ENCODE measurements at regions not wholly inside any gene's neighbourhood (a gene's known extent, or its start where the extent isn't known, plus 50 kb on each side); places are given as distances from the start of the nearest gene placed in this dataset.

- no peaks in the 10 kb centered on the region for H3K4me1 Mint-ChIP-seq (ENCODE audit: low read depth)
Observed at GRCh38 chr12:127898616-127899015, 368.4 kb upstream of the TMEM132C start.

GRCh38 chr12:127899971-127900370 is 367.0 kb upstream of the TMEM132C start:
- H3K27ac Mint-ChIP-seq, result no peak overlapping the region
- H3K4me1 Mint-ChIP-seq (ENCODE audit: low read depth), result no peaks in the 10 kb centered on the region
- no peaks in the 10 kb centered on the region for H3K27me3 Mint-ChIP-seq
- no peak overlapping the region for H3K4me3 Mint-ChIP-seq
- H3K9me3 Mint-ChIP-seq, result peaks cover 4% of the 10 kb centered on the region
- POLR2A ChIA-PET, result no interaction called here
- CTCF ChIA-PET, result no interaction called here
- DNase-seq (no peak), ATAC-seq (no peak)
- TF ChIP-seq, protein P1, sequence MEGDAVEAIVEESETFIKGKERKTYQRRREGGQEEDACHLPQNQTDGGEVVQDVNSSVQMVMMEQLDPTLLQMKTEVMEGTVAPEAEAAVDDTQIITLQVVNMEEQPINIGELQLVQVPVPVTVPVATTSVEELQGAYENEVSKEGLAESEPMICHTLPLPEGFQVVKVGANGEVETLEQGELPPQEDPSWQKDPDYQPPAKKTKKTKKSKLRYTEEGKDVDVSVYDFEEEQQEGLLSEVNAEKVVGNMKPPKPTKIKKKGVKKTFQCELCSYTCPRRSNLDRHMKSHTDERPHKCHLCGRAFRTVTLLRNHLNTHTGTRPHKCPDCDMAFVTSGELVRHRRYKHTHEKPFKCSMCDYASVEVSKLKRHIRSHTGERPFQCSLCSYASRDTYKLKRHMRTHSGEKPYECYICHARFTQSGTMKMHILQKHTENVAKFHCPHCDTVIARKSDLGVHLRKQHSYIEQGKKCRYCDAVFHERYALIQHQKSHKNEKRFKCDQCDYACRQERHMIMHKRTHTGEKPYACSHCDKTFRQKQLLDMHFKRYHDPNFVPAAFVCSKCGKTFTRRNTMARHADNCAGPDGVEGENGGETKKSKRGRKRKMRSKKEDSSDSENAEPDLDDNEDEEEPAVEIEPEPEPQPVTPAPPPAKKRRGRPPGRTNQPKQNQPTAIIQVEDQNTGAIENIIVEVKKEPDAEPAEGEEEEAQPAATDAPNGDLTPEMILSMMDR (IDR thresholded peaks at IDR 0.05), result no peak
- intact Hi-C loops (cut with micrococcal nuclease), result no loop called here
- no peaks in the 10 kb centered on the region for H3K36me3 Mint-ChIP-seq (ENCODE audit: low read depth)

More at GRCh38 chr12:127898616-127899015, 368.4 kb upstream of the TMEM132C start:
- Mint-ChIP-seq H3K27me3 (no peaks in the 10 kb centered on the region), H3K4me3 (no peak overlapping the region), H3K36me3 (ENCODE audit: low read depth) (no peaks in the 10 kb centered on the region), H3K27ac (no peak overlapping the region), H3K9me3 (no peaks in the 10 kb centered on the region)
- POLR2A ChIA-PET, result no interaction called here
- CTCF ChIA-PET, result no interaction called here
- no peak for DNase-seq
- ATAC-seq, result no peak
- TF ChIP-seq, protein P1 (IDR thresholded peaks at IDR 0.05), result no peak
- intact Hi-C loops (cut with micrococcal nuclease), result no loop called here

- Mint-ChIP-seq H3K27me3 (no peaks in the 10 kb centered on the region), H3K27ac (no peak overlapping the region), H3K4me1 (ENCODE audit: low read depth) (no peaks in the 10 kb centered on the region), H3K36me3 (ENCODE audit: low read depth) (no peaks in the 10 kb centered on the region), H3K9me3 (peaks cover 5% of the 10 kb centered on the region), H3K4me3 (no peak overlapping the region)
- intact Hi-C loops (cut with micrococcal nuclease), result no loop called here
- ATAC-seq (no peak), DNase-seq (no peak)
- ChIA-PET POLR2A (no interaction called here), CTCF (no interaction called here)
- TF ChIP-seq, protein P1 (IDR thresholded peaks at IDR 0.05), result no peak
Observed at GRCh38 chr12:127900386-127900785, 366.6 kb upstream of the TMEM132C start.

DNA sequence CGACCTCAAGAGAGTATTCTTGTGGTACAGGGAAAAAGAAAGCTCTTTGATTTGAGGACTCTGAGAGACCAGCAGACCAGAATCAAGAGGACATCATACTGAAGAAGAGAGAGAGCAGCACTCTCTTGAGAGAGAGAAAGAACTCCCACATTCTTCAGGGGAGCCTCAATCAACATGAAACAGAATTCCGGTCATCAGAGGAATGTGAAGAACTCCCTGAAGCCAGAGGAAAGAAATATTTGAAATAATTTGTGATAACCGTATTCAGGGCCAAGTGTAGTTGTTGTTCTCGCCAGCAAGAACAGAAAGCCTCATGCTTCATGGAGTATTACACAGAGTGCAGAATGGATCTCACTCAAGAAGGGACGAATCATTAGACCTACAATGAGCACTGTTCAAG is 363.8 kb upstream of the TMEM132C start:
- CTCF ChIA-PET, result no interaction called here
- DNase-seq (no peak), ATAC-seq (no peak)
- H3K4me3 Mint-ChIP-seq, result no peak overlapping the region
- no peaks in the 10 kb centered on the region for H3K4me1 Mint-ChIP-seq (ENCODE audit: low read depth)
- H3K36me3 Mint-ChIP-seq (ENCODE audit: low read depth), result no peaks in the 10 kb centered on the region
- H3K27me3 Mint-ChIP-seq, result no peaks in the 10 kb centered on the region
- intact Hi-C loops (cut with micrococcal nuclease), result no loop called here
- TF ChIP-seq, protein P1 (IDR thresholded peaks at IDR 0.05), result no peak
- POLR2A ChIA-PET, result no interaction called here
- peaks cover 10% of the 10 kb centered on the region for H3K9me3 Mint-ChIP-seq
- H3K27ac Mint-ChIP-seq, result no peak overlapping the region

DNA sequence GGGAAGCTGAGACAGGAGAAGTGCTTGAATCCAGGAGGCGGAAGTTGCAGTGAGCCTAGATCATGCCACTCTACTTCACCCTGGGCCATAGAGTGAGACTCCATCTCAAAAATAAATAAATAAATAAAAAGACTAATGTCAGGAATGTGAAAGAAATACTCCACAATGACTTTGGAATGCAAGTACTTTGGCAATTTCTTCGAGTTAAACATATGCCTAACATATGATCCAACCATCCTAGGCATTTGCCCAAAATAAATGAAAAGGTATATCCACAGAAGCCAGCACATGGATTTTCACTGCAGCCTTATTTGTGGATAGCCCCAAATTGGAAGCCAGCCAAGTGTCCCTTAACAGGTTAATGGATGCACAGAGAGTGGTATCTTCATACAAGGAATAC is 357.9 kb upstream of the TMEM132C start:
- no peak for ATAC-seq
- intact Hi-C loops (cut with micrococcal nuclease), result no loop called here
- no peaks in the 10 kb centered on the region for H3K27me3 Mint-ChIP-seq

More for the DNA sequence above, 357.9 kb upstream of the TMEM132C start:
- H3K27ac Mint-ChIP-seq, result no peak overlapping the region
- H3K36me3 Mint-ChIP-seq (ENCODE audit: low read depth), result no peaks in the 10 kb centered on the region
- ChIA-PET POLR2A (no interaction called here), CTCF (no interaction called here)
- TF ChIP-seq, protein P1 (IDR thresholded peaks at IDR 0.05), result no peak
- H3K9me3 Mint-ChIP-seq, result peaks cover 11% of the 10 kb centered on the region
- H3K4me3 Mint-ChIP-seq, result no peak overlapping the region
- no peaks in the 10 kb centered on the region for H3K4me1 Mint-ChIP-seq (ENCODE audit: low read depth)
- no peak for DNase-seq
